GM12878 (cell line): ENCODE measurements at regions not wholly inside any gene's neighbourhood (a gene's known extent, or its start where the extent isn't known, plus 50 kb on each side); places are given as distances from the start of the nearest gene placed in this dataset.

Experiments
- ATAC-seq: fragments of 200-7000 bp; cut with Tn5 transposase; 3 replicates; pipeline ENCODE4 v1.9.1; 2020; ENCODE audit warnings: mild to moderate bottlenecking, moderate library complexity
- BruUV-seq: library from RNA; stranded (reverse); fragments of 400-500 nt; replicated peaks from 2 replicates; lab custom pipeline; 2021; lab: Mats Ljungman, UMichigan
- CTCF ChIA-PET: fragments of 300-600 bp; sonication (Branson Sonifier 250); formaldehyde crosslinking; extraction: SDS; loops from one replicate; lab custom pipeline; 2021; ENCODE audit warnings: inconsistent platforms; lab: Yijun Ruan, JAX
- POLR2A ChIA-PET: fragments of 350-600 bp; formaldehyde crosslinking; extraction: SDS; loops from one replicate; lab custom pipeline; 2021; ENCODE audit warnings: inconsistent platforms; lab: Charles Lee
- RAD21 ChIA-PET: fragments of 300-600 bp; sonication (Branson Sonifier 250); formaldehyde crosslinking; loops from one replicate; lab custom pipeline; 2023; ENCODE audit warnings: antibody characterized with exemption; ENCODE audit not compliant: unreplicated experiment; lab: Charles Lee
- SMC1A ChIA-PET: fragments of 300-600 bp; sonication (Branson Sonifier 250); formaldehyde crosslinking; loops from one replicate; lab custom pipeline; 2023; ENCODE audit not compliant: unreplicated experiment, uncharacterized antibody; lab: Charles Lee
- DNase-seq: peaks from one replicate; pipeline ENCODE4 v3.0.0-alpha.2; 2011; ENCODE audit warnings: low read depth, low spot score
- FAIRE-seq: peaks from 3 replicates; lab custom pipeline; 2011; peaks lifted over from hg19 to GRCh38; lab: Jason Lieb, UNC
- H2AFZ ChIP-seq: 2 replicates; pipeline ENCODE4 v1.6.0; 2011; ENCODE audit warnings: low read depth, low read length, control low read depth; ENCODE audit not compliant: control insufficient read depth
- H3K27ac ChIP-seq: 2 replicates; pipeline ENCODE4 v1.5.1; 2011; ENCODE audit warnings: control low read depth; ENCODE audit not compliant: control insufficient read depth, insufficient read depth
- H3K27me3 ChIP-seq, 2 experiments: replicated peaks in 1 of 2; 2 replicates each; pipeline versions ENCODE4 v1.6.0 to v1.6.1; 2011; ENCODE audit warnings: low read length in 1 of 2; ENCODE audit not compliant: control insufficient read depth in 2 of 2, insufficient read depth in 2 of 2
- H3K36me3 ChIP-seq, 2 experiments: 2 replicates each; pipeline ENCODE4 v1.5.1; 2011; ENCODE audit warnings: low read length in 1 of 2; ENCODE audit not compliant: control insufficient read depth in 2 of 2, insufficient read depth in 2 of 2
- H3K4me1 ChIP-seq: 2 replicates; pipeline ENCODE4 v1.6.1; 2011; ENCODE audit warnings: mild to moderate bottlenecking, low read length, moderate library complexity, mixed read lengths; ENCODE audit not compliant: control insufficient read depth, insufficient read depth
- H3K4me2 ChIP-seq: 2 replicates; pipeline ENCODE4 v1.6.0; 2011; ENCODE audit warnings: control low read depth; ENCODE audit not compliant: control insufficient read depth, insufficient read depth
- H3K4me3 ChIP-seq: fragments of 200-600 bp; sonication (generic); 2 replicates; pipeline ENCODE4 v1.5.1; 2016
- H3K79me2 ChIP-seq: 2 replicates; pipeline ENCODE4 v1.6.0; 2011; ENCODE audit warnings: low read length; ENCODE audit not compliant: control insufficient read depth, insufficient read depth
- H3K9ac ChIP-seq: 2 replicates; pipeline ENCODE4 v1.8.0; 2011; ENCODE audit warnings: low read length, control low read depth, mixed read lengths; ENCODE audit not compliant: control insufficient read depth, insufficient read depth
- H3K9me3 ChIP-seq: replicated peaks from 3 replicates; pipeline ENCODE4 v1.5.1; 2011; ENCODE audit warnings: mild to moderate bottlenecking, low read length; ENCODE audit not compliant: control insufficient read depth, insufficient read depth
- H4K20me1 ChIP-seq: 2 replicates; pipeline ENCODE4 v1.6.0; 2011; ENCODE audit not compliant: control insufficient read depth, insufficient read depth
- CBX5 ChIP-seq: sonication (generic); IDR thresholded peaks from 2 replicates; pipeline ENCODE4 v1.6.1; 2016; ENCODE audit warnings: low read depth, moderate library complexity, mild to moderate bottlenecking, inconsistent platforms
- FOXM1 ChIP-seq: IDR thresholded peaks from 2 replicates; pipeline ENCODE4 v1.6.1; 2012; ENCODE audit warnings: low read depth, mild to moderate bottlenecking, inconsistent platforms, low read length, moderate library complexity
- MXI1 ChIP-seq: fragments of 150-350 bp; IDR thresholded peaks from 2 replicates; pipeline ENCODE4 v1.6.1; 2011; ENCODE audit warnings: low read depth, mild to moderate bottlenecking, inconsistent platforms, low read length, improper control_type of control experiment
- NFYA ChIP-seq: IDR thresholded peaks from 2 replicates; pipeline ENCODE4 v1.6.1; 2011; ENCODE audit warnings: low read depth, mild to moderate bottlenecking, low read length, improper control_type of control experiment, borderline replicate concordance
- NR2C2 ChIP-seq: IDR thresholded peaks from 2 replicates; pipeline ENCODE4 v1.6.1; 2011; ENCODE audit warnings: borderline replicate concordance, low read depth; ENCODE audit not compliant: control insufficient read depth, insufficient read length
- RAD51 ChIP-seq: fragments of 450-650 bp; IDR thresholded peaks from 2 replicates; pipeline ENCODE4 v1.6.1; 2016; ENCODE audit warnings: moderate library complexity, mild to moderate bottlenecking, inconsistent platforms
- WGBS: methylation state at CpG from one replicate; pipeline ENCODE4 v1.1.6; 2016; ENCODE audit warnings: low lambda C conversion rate; ENCODE audit not compliant: insufficient replicate concordance, insufficient coverage; ENCODE audit errors: missing lambda C conversion rate; 5-methylcytosine and 5-hydroxymethylcytosine counted together
- in situ Hi-C: fragments of 300-500 bp; cut with MboI; formaldehyde crosslinking; loops from 9 replicates; pipeline ENCODE4 v1.14.3; 2018; ENCODE audit warnings: mixed read lengths
- intact Hi-C: fragments of 100-400 bp; cut with micrococcal nuclease; formaldehyde crosslinking; loops from one replicate; pipeline ENCODE4 v1.14.2; 2022; ENCODE audit not compliant: unreplicated experiment
- TF ChIP-seq, protein P1 (sequence below): fragments of 450-650 bp; IDR thresholded peaks from 2 replicates; pipeline ENCODE4 v1.6.1; 2017; ENCODE audit warnings: borderline replicate concordance
- TF ChIP-seq, protein P2 (sequence below): fragments of 450-650 bp; IDR thresholded peaks from 2 replicates; pipeline ENCODE4 v1.6.1; 2017; ENCODE audit warnings: mild to moderate bottlenecking, low read depth, inconsistent platforms; ENCODE audit not compliant: poor library complexity, severe bottlenecking

DNA sequence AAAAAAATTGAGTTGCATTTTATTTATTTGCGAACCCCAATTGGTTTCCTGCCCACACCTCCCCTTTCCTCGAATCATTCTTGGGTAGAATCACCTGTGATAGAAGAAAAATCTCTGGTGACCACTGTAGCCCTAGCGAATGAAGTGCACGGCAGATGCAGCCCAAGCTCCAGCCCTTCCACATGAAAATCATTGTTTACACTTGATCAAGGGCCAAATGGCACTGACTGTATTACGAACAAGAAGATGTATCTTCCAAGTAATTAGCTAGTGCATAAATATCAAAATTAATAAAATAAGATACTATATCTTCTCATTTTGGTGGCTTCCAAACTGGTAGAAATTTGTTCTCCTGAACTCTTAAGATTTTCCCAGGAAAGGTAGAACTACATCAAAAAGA is 93.4 kb upstream of the ARID1B start:
- intact Hi-C loops, result no loop called here
- BruUV-seq, result no TSS peak
- Histone ChIP-seq H2AFZ (no peak overlapping the region), H3K9ac (no peak overlapping the region), H3K4me1 (peaks cover 16% of the 10 kb centered on the region; the same call in 1 of the 2 replicates), H3K27ac (no peak overlapping the region), H3K4me3 (no peak overlapping the region), H3K79me2 (peaks cover 5% of the 10 kb centered on the region), H4K20me1 (no peaks in the 10 kb centered on the region), H3K4me2 (no peak overlapping the region), H3K27me3 (no peaks in the 10 kb centered on the region), H3K36me3 (no peaks in the 10 kb centered on the region), H3K9me3 (no peaks in the 10 kb centered on the region; the same call in 2 of the 3 replicates)
- DNase-seq, result no peak
- SMC1A ChIA-PET, result interaction anchor here (0.9 to 5.0 kb wide), 9 partner anchors 14 to 153 kb away, joined by 3 to 42 read pairs (median 3); no protein-coding TSS in a partner anchor
- ATAC-seq, result no peak
- RAD21 ChIA-PET, result interaction anchor here (0.7 to 5.4 kb wide), 7 partner anchors 37 to 130 kb away, joined by 4 to 40 read pairs (median 4); partner anchors contain the start of gene ARID1B
- CTCF ChIA-PET, result interaction anchor here (0.7 to 3.2 kb wide), 5 partner anchors 16 to 118 kb away, joined by 3 to 20 read pairs (median 3); no protein-coding TSS in a partner anchor
- WGBS, result 69% methylated on average over 5 of the region's 5 CpGs
- in situ Hi-C loops, result no loop called here
- POLR2A ChIA-PET, result interaction anchor here (0.6 to 0.7 kb wide), 2 partner anchors 224 to 225 kb away, joined by 3 read pairs; no protein-coding TSS in a partner anchor
- TF ChIP-seq, protein P1, sequence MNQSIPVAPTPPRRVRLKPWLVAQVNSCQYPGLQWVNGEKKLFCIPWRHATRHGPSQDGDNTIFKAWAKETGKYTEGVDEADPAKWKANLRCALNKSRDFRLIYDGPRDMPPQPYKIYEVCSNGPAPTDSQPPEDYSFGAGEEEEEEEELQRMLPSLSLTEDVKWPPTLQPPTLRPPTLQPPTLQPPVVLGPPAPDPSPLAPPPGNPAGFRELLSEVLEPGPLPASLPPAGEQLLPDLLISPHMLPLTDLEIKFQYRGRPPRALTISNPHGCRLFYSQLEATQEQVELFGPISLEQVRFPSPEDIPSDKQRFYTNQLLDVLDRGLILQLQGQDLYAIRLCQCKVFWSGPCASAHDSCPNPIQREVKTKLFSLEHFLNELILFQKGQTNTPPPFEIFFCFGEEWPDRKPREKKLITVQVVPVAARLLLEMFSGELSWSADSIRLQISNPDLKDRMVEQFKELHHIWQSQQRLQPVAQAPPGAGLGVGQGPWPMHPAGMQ, result no peak
- TF ChIP-seq, protein P2, sequence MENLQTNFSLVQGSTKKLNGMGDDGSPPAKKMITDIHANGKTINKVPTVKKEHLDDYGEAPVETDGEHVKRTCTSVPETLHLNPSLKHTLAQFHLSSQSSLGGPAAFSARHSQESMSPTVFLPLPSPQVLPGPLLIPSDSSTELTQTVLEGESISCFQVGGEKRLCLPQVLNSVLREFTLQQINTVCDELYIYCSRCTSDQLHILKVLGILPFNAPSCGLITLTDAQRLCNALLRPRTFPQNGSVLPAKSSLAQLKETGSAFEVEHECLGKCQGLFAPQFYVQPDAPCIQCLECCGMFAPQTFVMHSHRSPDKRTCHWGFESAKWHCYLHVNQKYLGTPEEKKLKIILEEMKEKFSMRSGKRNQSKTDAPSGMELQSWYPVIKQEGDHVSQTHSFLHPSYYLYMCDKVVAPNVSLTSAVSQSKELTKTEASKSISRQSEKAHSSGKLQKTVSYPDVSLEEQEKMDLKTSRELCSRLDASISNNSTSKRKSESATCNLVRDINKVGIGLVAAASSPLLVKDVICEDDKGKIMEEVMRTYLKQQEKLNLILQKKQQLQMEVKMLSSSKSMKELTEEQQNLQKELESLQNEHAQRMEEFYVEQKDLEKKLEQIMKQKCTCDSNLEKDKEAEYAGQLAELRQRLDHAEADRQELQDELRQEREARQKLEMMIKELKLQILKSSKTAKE, result no peak
- TF ChIP-seq NFYA (no peak), NR2C2 (no peak), CBX5 (no peak), FOXM1 (no peak), RAD51 (no peak), MXI1 (no peak)
- FAIRE-seq, result no peak
